ENCODE measurements at regions not wholly inside any gene's neighbourhood (a gene's known extent, or its start where the extent isn't known, plus 50 kb on each side); places are given as distances from the start of the nearest gene placed in this dataset.
"Not testable (repeated sequence)": the region's sequence is repeated elsewhere in the genome, so short reads cannot be mapped to it uniquely, and the experiment has no call there.

DNA sequence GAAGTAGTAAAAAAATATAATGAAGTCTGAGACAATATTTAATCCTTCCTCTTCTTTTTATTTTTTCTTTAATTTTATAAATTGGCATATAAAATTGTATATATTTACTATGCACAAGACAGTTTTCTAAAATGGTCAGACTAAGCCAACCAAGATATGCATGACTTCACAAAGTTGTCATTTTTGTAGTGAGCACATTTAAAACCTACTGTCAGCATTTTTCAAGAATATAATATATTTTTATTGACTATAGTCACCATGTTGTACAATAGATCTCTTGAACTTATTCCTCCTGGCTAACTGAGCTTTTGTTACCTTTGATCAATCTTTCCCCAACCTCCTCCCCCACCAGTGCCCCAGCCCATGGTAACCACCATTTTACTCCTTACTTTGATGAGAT is 129.2 kb downstream of the ATP6V1G3 start:
- no peak for DNase-seq

DNA sequence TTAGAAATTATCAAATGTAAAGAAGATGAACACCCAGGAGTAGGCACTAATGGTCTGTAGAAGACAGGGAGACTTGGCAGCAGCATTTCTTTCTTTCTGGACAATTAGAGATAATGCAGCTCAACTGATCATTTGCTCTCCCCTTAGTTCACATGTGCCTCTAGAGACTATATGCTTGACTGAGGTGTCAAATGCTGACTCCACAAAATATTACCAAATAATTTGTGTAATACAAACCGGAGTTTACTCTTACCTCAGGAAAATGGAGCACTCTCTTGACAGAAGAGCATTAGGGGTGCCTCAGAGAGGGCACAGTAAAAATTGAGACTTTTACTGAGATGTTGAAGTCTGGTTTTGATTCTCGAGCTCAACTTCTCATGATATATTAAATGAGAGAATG is 131.8 kb downstream of the ATP6V1G3 start:
- no peak for DNase-seq

DNA sequence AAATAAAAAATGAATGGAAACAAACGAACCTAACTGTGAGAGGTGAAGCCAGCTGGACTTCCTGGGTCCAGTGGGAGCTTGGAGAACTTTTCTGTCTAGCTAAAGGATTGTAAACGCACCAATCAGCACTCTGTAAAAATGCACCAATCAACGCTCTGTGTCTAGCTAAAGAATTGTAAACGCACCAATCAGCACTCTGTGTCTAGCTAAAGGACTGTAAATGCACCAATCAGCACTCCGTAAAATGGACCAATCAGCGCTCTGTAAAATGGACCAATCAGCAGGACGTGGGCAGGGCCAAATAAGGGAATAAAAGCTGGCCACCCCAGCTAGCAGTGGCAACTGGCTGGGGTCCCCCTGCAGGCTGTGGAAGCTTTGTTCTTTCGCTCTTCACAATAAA is 135.8 kb downstream of the ATP6V1G3 start:
- DNase-seq, result not testable (repeated sequence)

DNA sequence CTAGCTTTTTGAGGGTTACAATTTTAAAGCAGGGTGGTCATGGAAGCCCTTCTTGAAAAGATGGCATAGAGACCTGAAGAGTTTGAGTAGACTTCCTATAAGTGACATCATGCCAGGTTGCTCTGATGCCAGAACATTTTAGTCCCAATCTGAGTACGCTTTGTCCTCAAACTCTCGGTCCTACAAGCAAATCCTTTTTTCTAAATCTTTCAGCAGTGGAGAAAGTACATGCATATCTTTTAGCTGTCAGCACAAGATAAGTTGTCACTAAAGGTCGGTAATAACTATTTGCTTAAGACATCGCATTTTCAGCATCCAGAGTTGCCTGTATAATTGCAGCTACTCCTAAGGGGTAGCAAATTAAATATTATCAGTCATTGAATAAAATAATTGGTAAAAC is 140.4 kb downstream of the ATP6V1G3 start:
- DNase-seq, result no peak

DNA sequence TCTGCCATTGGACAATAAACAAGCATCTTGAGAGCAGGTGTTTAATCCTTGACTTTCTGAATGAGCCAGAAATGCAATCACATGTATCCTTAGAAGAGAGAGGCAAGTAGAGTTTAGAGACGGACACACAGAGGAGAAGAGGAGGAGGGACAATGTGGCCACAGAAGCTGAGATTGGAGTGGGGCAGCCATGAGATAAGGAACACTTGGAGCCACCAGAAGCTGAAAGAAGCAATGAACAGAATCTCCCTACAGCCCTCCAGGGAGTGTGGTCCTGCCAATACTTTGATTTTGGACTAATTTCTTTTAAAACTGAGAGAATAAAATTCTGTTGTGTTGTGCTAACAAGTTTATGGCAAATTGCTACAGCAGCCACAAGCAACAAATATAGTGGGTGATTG is 141.0 kb downstream of the ATP6V1G3 start:
- DNase-seq, result no peak

DNA sequence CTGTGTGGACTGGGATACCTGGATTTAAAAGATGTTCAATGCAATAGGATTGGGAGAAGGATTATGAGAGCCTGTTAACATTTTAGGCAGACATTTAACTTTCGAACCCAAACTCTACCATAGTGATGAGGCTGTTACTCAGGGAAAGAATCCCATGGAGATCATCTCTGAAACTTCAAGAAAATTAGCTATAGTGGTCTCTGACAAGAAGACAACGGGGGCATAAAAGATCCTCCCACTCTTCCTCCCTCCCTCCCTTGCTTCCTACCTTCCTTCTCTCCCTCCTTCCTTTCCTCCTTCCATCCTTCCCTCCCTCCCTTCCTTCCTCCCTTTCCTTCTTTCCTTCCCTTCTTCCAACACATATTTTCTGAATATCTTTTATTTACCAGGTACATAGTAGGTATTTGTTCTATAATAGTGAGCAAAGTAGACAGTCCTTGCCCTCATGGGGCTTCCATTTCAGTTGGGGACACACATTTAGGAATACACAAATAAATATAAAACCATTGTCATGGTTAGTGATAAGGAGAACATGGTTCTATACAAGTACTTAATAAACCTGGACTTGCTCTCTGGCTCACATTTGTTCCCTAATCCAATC is 143.2 kb downstream of the ATP6V1G3 start:
- DNase-seq, result no peak

DNA sequence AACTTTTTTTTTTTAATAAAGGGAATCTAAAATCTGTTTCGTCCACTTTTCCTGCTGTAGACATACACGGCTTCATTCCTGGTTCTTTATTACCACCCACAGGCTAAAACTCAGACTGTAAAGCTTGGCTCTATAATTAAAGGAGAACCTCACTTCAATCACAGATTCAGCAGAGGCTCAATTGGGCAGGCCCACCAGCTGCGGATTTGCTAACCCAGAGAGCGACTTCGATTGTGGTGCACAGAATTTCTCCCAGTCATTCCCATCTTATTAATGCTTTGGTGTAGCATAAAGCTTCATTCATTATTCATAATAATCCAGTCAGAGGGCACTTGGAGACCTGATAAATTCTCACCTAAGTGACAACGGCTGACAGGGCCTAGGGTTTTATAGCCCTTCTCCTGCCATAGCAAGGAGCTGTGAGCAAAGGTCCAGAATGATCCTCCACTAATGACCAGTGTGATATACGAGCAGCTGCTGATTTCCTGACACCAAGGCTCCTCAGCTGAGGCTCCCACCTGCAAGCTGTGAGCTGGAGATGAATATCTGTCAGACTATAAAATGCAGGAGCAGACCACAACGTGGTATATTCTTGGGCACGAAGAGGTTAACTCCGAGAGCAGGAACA is 149.0 kb downstream of the ATP6V1G3 start:
- no peak for DNase-seq

DNA sequence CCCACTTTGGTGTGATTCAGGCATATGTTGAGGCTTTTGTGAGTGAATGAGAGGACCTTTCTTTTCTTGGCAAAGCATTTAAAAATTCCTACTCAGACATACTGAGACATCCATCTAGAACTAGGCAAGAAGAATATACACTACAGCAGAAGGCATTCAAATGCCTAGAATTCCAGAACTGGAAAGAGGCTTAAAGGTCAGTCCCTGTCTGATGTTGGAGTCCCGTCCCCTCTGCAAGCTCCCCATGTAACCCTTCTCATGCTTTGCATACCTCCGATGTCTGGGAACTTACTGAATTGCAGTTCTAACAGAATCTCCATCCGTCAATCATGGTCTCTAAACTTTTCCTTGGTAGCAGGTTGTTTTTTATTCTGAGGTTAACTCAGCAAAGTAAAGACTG is 152.9 kb downstream of the ATP6V1G3 start:
- DNase-seq, result no peak

DNA sequence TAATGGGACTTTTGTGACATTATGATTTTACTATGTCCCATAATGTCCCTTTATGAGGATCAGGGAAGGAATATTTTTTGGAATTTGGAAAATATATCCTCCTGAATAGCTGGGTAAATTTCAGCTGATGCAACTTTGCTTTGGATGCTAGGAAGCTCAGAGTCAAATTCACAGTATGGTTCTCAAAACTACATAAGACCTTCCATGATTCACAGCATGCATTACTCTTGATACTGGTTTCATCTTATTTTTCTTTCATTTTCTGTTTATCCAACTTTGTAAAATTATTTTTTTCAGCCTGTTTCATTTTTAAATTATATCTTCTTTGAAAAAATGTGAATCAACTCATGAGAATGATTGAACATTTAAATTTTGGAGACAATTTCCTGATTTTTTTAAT is 160.2 kb downstream of the ATP6V1G3 start:
- DNase-seq, result no peak

DNA sequence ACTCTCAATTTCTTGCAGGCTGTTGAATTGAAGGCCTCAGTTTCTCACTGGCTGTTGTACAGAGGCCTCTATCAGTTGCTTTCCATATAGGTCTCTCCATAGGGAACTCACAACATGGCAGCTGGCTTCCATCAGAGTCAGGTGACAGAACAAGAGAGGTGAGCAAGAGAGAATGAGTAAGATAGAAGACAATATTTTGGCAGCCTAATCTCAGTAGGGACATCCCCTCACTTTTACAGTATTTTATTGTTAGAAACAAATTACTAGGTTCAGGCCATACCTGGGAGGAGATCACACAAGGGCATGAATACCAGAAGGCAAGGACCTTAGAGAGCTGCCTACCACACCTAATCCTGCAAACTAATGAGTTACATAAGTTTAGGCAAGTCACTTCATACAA is 162.8 kb downstream of the ATP6V1G3 start:
- DNase-seq, result no peak

DNA sequence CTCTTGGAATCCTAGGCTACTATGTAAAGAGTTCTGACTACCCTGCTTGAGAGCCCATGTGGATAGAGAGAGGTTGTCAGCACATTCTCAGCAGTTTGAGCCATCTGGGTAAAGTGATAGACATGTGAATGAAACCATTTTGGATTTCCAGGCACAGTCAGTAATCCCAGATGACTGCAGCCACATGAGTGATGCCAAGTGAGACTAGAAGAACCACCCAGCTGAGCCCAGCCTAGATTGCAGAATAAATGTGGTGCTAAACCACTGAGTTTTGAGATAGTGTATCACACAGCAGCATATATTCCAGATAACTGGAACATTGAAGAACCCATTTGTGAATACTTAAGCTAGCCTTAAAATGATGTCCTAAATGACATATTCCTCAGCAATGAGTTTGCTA is 166.2 kb downstream of the ATP6V1G3 start:
- DNase-seq, result no peak

DNA sequence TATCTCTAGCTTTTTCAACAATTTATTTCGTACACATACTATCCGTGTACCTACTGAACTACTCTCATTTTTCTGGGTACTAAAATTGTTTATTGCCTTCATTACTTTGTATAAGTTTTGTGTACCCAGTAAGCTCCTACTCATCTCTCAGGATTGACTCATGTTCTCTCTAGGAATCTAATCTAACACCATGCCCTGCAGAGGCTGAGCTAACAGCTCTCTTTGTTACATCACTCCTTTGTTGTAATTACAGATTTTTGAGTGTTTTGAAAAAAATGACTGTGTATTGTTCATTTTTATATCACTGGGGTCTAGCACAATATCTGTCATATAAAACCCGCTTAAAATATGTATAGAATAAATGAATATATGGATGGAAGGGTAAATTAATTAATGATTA is 167.1 kb downstream of the ATP6V1G3 start:
- DNase-seq, result no peak

Measured in inflammatory macrophage treated with lipopolysaccharide for 1 hour (primary cell).